B cell (primary cell): ENCODE measurements at regions not wholly inside any gene's neighbourhood (a gene's known extent, or its start where the extent isn't known, plus 50 kb on each side); places are given as distances from the start of the nearest gene placed in this dataset.

Experiments used
- ATAC-seq: fragments of 200-7000 bp; cut with Tn5 transposase; one replicate; pipeline ENCODE4 v1.10.0; 2021; ENCODE audit warnings: low read depth, mild to moderate bottlenecking, moderate number of reproducible peaks, moderate library complexity
- CTCF ChIA-PET: fragments of 350-600 bp; sonication (Branson Sonifier 250); formaldehyde crosslinking; loops from one replicate; lab custom pipeline; 2021; ENCODE audit warnings: antibody characterized with exemption, inconsistent platforms; lab: Charles Lee
- POLR2A ChIA-PET: fragments of 350-600 bp; sonication (Branson Sonifier 250); formaldehyde crosslinking; loops from one replicate; lab custom pipeline; 2021; ENCODE audit warnings: antibody characterized with exemption; lab: Charles Lee
- DNase-seq: peaks from one replicate; pipeline ENCODE4 v3.0.0; 2013
- H2AFZ ChIP-seq: 2 replicates; pipeline ENCODE4 v1.6.1; 2012; ENCODE audit warnings: mild to moderate bottlenecking, low read depth, low read length; ENCODE audit not compliant: insufficient read depth, poor library complexity, severe bottlenecking
- H3K27ac ChIP-seq, 2 donors: 1 replicate in 1 of 2; 2 replicates in 1 of 2; pipeline ENCODE4 v1.5.1; 2012 to 2013; ENCODE audit warnings: low read length in 2 of 2, mild to moderate bottlenecking in 2 of 2, moderate library complexity in 1 of 2
- H3K27me3 ChIP-seq, 4 experiments: fragments of 200-600 bp in 1 of 4; sonication (generic) in 1 of 4; replicated peaks in 1 of 4; 1 replicate in 2 of 4; 2 replicates in 2 of 4; pipeline versions ENCODE4 v1.6.1 to v1.7.0; 2013 to 2016; ENCODE audit warnings: low read length in 3 of 4, mild to moderate bottlenecking in 2 of 4, mixed read lengths in 1 of 4, moderate library complexity in 1 of 4; ENCODE audit not compliant: insufficient read depth in 4 of 4, control insufficient read depth in 3 of 4; ENCODE audit errors: control extremely low read depth in 1 of 4
- H3K36me3 ChIP-seq, 2 experiments: replicated peaks in 1 of 2; 1 replicate in 1 of 2; 2 replicates in 1 of 2; pipeline versions ENCODE4 v1.6.1 to v1.7.1; 2013; ENCODE audit warnings: low read length in 1 of 2; ENCODE audit not compliant: insufficient read depth in 2 of 2, control insufficient read depth in 1 of 2; ENCODE audit errors: control extremely low read depth in 1 of 2, extremely low read depth in 1 of 2
- H3K4me1 ChIP-seq, 2 donors: fragments of 200-600 bp in 1 of 2; sonication (generic) in 1 of 2; 1 replicate in 1 of 2; 2 replicates in 1 of 2; pipeline versions ENCODE4 v1.5.1 to v1.6.1; 2013 to 2017; ENCODE audit warnings: low read length in 2 of 2; ENCODE audit not compliant: control insufficient read depth in 2 of 2, insufficient read depth in 2 of 2
- H3K4me2 ChIP-seq: replicated peaks from 2 replicates; pipeline ENCODE3; 2012; ENCODE audit warnings: mild to moderate bottlenecking, low read depth, low read length; ENCODE audit not compliant: poor library complexity, severe bottlenecking
- H3K4me3 ChIP-seq, 5 experiments: fragments of 200-600 bp in 1 of 5; sonication (generic) in 1 of 5; 1 replicate in 3 of 5; 2 replicates in 2 of 5; pipeline versions ENCODE4 v1.5.1 to v1.7.0; 2011 to 2016; ENCODE audit warnings: low read length in 4 of 5, mild to moderate bottlenecking in 4 of 5, low read depth in 2 of 5, control low read depth in 1 of 5, moderate library complexity in 1 of 5; ENCODE audit not compliant: insufficient read depth in 1 of 5; ENCODE audit errors: control extremely low read depth in 1 of 5, extremely low read depth in 1 of 5
- H3K79me2 ChIP-seq: fragments of 200-600 bp; sonication (generic); one replicate; pipeline ENCODE4 v1.6.0; 2016; ENCODE audit warnings: low read length; ENCODE audit not compliant: control insufficient read depth, insufficient read depth
- H3K9ac ChIP-seq: fragments of 200-600 bp; sonication (generic); 2 replicates; pipeline ENCODE4 v1.6.1; 2017; ENCODE audit warnings: mild to moderate bottlenecking, low read length, moderate library complexity
- H3K9me3 ChIP-seq, 3 donors: one replicate each; pipeline versions ENCODE4 v1.6.1 to v1.7.1; 2013; ENCODE audit warnings: low read length in 2 of 3; ENCODE audit not compliant: control insufficient read depth in 2 of 3, insufficient read depth in 1 of 3; ENCODE audit errors: control extremely low read depth in 1 of 3
- H4K20me1 ChIP-seq: 2 replicates; pipeline ENCODE4 v1.6.0; 2012; ENCODE audit warnings: mild to moderate bottlenecking, low read length; ENCODE audit not compliant: insufficient read depth, control insufficient read depth, poor library complexity, severe bottlenecking
- H3K27ac Mint-ChIP-seq: one replicate; pipeline ENCODE4 v1.8.0; 2021; ENCODE audit warnings: mixed read lengths
- H3K27me3 Mint-ChIP-seq: one replicate; pipeline ENCODE4 v1.8.0; 2021; ENCODE audit warnings: mixed read lengths
- H3K4me1 Mint-ChIP-seq: one replicate; pipeline ENCODE4 v1.8.0; 2021; ENCODE audit warnings: mixed read lengths
- H3K4me3 Mint-ChIP-seq: one replicate; pipeline ENCODE4 v1.8.0; 2021; ENCODE audit warnings: mixed read lengths
- H3K9me3 Mint-ChIP-seq: one replicate; pipeline ENCODE4 v1.8.0; 2022; ENCODE audit warnings: mixed read lengths; ENCODE audit not compliant: insufficient read depth
- EZH2 ChIP-seq: IDR thresholded peaks from 2 replicates; pipeline ENCODE4 v1.6.1; 2012; ENCODE audit warnings: borderline replicate concordance, low read depth, mild to moderate bottlenecking, moderate library complexity, low read length; ENCODE audit not compliant: insufficient read depth, poor library complexity, severe bottlenecking
- WGBS: methylation state at CpG from one replicate; pipeline ENCODE4 v1.1.5; 2013; ENCODE audit warnings: missing lambda C conversion rate; ENCODE audit not compliant: insufficient coverage; 5-methylcytosine and 5-hydroxymethylcytosine counted together
- intact Hi-C: fragments of 100-400 bp; cut with micrococcal nuclease; formaldehyde crosslinking; loops from one replicate; pipeline ENCODE4 v1.10.0; 2022
- TF ChIP-seq, protein P1 (sequence below): fragments of 200-600 bp; IDR thresholded peaks from one replicate; pipeline ENCODE4 v1.8.0; 2022; ENCODE audit warnings: antibody characterized with exemption, mild to moderate bottlenecking

DNA sequence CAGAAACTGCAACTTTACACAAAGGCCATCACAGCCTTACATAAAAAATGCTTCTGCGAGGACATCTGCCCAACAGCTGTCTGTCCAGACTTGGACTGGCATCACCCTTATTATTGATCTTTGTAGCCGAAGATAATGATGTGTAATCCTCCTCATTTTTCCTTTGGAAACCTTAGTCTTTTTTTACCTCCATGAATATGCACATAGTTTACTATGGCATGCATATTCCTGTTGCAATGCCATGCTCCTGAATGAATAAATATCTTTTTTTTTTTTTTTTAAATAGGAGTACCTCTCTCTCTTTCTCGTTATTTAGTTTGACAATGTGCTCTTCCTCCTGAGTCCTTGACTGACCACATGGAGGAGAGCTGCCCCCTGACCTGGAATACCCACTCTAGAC lies 409.6 kb upstream of the USP24 start:
- Mint-ChIP-seq H3K4me1 (no peaks in the 10 kb centered on the region), H3K4me3 (no peak overlapping the region), H3K27ac (no peak overlapping the region), H3K9me3 (no peaks in the 10 kb centered on the region), H3K27me3 (peaks cover 17% of the 10 kb centered on the region)
- Histone ChIP-seq H3K9me3 (peaks cover 0 to 6% (median 0%) of the 10 kb centered on the region in 3 donors), H3K36me3 (no peaks in the 10 kb centered on the region), H4K20me1 (no peaks in the 10 kb centered on the region), H3K27me3 (no peaks in the 10 kb centered on the region), H3K27ac (no peak overlapping the region), H3K9ac (no peak overlapping the region), H3K4me3 (no peak overlapping the region), H2AFZ (no peak overlapping the region), H3K4me2 (no peak overlapping the region), H3K79me2 (no peaks in the 10 kb centered on the region), H3K4me1 (no peaks in the 10 kb centered on the region)
- intact Hi-C loops = no loop called here
- TF ChIP-seq EZH2 = no peak
- TF ChIP-seq, protein P1, sequence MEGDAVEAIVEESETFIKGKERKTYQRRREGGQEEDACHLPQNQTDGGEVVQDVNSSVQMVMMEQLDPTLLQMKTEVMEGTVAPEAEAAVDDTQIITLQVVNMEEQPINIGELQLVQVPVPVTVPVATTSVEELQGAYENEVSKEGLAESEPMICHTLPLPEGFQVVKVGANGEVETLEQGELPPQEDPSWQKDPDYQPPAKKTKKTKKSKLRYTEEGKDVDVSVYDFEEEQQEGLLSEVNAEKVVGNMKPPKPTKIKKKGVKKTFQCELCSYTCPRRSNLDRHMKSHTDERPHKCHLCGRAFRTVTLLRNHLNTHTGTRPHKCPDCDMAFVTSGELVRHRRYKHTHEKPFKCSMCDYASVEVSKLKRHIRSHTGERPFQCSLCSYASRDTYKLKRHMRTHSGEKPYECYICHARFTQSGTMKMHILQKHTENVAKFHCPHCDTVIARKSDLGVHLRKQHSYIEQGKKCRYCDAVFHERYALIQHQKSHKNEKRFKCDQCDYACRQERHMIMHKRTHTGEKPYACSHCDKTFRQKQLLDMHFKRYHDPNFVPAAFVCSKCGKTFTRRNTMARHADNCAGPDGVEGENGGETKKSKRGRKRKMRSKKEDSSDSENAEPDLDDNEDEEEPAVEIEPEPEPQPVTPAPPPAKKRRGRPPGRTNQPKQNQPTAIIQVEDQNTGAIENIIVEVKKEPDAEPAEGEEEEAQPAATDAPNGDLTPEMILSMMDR = no peak
- WGBS = 100% methylated on average over 1 of the region's 3 CpGs
- ChIA-PET CTCF (no interaction called here), POLR2A (no interaction called here)
- ATAC-seq (no peak), DNase-seq (no peak)

DNA sequence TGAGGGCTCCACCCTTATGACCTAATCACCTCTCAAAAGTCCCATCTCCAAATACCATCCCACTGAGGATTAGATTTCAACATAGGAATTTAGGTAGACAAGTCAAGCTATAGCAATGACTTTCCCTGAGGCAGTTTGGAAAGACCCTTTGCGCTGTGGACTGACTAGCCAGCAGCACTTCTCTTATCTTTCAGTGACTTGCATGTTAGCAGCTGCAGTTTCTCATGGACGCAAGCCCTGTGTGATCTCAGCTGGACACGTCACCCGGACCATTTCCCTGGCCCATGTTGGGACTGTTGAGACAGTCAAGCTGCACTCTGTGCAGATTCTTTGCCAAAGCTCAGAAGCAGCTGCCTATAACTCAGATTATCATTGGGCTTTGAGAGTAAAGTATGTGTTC lies 408.1 kb upstream of the USP24 start:
- no peaks in the 10 kb centered on the region for H3K4me1 Mint-ChIP-seq
- Histone ChIP-seq H3K9me3 (peaks cover 0 to 6% (median 0%) of the 10 kb centered on the region in 3 donors), H3K79me2 (no peaks in the 10 kb centered on the region), H3K27ac (no peak overlapping the region), H3K4me2 (no peak overlapping the region), H3K27me3 (no peaks in the 10 kb centered on the region), H3K9ac (no peak overlapping the region), H2AFZ (no peak overlapping the region), H3K4me1 (no peaks in the 10 kb centered on the region), H3K36me3 (no peaks in the 10 kb centered on the region), H3K4me3 (no peak overlapping the region), H4K20me1 (no peaks in the 10 kb centered on the region)
- intact Hi-C loops = no loop called here
- peaks cover 18% of the 10 kb centered on the region for H3K27me3 Mint-ChIP-seq
- DNase-seq = no peak
- H3K9me3 Mint-ChIP-seq = no peaks in the 10 kb centered on the region
- no peak overlapping the region for H3K4me3 Mint-ChIP-seq
- H3K27ac Mint-ChIP-seq = no peak overlapping the region
- 97% methylated on average over 4 of the region's 4 CpGs for WGBS
- no peak for ATAC-seq
- ChIA-PET CTCF (no interaction called here), POLR2A (no interaction called here)
- no peak for TF ChIP-seq EZH2
- TF ChIP-seq, protein P1 = no peak
